ENCODE measurements at regions not wholly inside any gene's neighbourhood (a gene's known extent, or its start where the extent isn't known, plus 50 kb on each side); places are given as distances from the start of the nearest gene placed in this dataset.

DNA sequence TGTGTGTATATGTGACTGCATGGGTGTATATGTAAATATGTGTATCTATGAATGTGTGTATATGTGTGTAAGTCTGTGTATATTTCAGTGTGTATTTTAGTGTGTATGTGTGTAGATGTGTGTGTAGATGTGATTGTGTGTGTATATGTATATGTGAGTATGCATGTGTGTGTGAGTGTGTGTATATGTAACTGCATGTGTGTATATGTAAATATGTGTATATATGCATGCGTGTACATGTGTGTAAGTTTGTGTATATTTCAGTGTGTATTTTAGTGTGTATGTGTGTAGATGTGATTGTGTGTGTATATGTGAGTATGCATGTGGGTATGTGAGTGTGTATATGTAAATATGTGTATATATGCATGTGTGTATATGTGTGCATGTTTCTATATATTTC lies 169.9 kb downstream of the MN1 start:
- TF ChIP-seq, protein P1, sequence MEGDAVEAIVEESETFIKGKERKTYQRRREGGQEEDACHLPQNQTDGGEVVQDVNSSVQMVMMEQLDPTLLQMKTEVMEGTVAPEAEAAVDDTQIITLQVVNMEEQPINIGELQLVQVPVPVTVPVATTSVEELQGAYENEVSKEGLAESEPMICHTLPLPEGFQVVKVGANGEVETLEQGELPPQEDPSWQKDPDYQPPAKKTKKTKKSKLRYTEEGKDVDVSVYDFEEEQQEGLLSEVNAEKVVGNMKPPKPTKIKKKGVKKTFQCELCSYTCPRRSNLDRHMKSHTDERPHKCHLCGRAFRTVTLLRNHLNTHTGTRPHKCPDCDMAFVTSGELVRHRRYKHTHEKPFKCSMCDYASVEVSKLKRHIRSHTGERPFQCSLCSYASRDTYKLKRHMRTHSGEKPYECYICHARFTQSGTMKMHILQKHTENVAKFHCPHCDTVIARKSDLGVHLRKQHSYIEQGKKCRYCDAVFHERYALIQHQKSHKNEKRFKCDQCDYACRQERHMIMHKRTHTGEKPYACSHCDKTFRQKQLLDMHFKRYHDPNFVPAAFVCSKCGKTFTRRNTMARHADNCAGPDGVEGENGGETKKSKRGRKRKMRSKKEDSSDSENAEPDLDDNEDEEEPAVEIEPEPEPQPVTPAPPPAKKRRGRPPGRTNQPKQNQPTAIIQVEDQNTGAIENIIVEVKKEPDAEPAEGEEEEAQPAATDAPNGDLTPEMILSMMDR (IDR thresholded peaks at IDR 0.05): no peak
- H3K9me3 ChIP-seq: no peaks in the 10 kb centered on the region
- H3K27me3 ChIP-seq: no peaks in the 10 kb centered on the region
- H3K4me1 ChIP-seq: peaks cover 0 to 6% of the 10 kb centered on the region in 2 donors
- H3K4me3 ChIP-seq: no peak overlapping the region
- H3K36me3 ChIP-seq: no peaks in the 10 kb centered on the region
- H3K27ac ChIP-seq: no peak overlapping the region
- no peak for DNase-seq (ENCODE audit: low spot score)

DNA sequence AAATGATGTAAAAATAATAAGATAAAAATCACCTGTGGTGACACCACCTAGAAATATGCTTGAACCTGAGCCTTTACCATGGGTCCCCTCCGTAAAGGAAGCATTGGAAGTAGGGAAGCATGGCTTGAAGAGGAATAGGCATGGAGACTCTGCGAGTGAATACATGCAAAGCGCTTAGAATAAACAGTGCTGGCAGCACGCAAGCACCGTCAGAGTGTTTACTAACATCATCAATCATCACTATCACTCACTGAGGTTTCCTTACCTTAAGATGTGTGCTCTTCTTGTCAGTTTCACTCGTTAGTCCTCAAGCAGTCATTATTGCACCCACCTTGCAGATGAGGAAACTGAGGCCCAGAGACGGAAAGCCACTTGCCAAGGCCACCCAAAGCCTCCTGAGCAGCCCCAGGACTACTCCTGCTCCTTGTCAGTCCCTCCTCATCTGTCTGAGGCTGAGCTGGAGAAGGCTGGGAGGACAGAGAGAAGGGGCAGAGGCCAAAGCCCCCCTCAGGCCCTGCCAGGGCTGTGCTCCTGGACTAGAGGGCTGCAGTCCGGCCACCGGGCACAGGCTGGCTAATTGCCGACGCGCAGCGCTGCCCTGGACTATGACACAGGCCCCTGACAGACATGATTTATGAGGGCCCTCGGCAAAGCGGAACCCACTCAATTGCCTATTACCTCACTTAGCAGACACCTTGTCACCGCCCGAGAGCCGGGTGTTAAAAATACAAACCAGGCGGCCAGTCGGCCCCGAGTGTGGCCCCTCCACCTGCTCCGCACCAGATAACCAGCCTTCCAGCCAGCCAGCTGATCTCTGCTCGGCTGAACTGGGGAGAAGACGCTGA lies 168.9 kb downstream of the MN1 start:
- Histone ChIP-seq H3K27ac (peak overlapping the region; percentile 44 to 52), H3K9me3 (no peaks in the 10 kb centered on the region), H3K4me1 (peaks cover 0 to 11% of the 10 kb centered on the region in 2 donors), H3K36me3 (no peaks in the 10 kb centered on the region), H3K4me3 (no peak overlapping the region), H3K27me3 (no peaks in the 10 kb centered on the region)
- TF ChIP-seq, protein P1 (IDR thresholded peaks at IDR 0.05): no peak
- no peak for DNase-seq (ENCODE audit: low spot score)

DNA sequence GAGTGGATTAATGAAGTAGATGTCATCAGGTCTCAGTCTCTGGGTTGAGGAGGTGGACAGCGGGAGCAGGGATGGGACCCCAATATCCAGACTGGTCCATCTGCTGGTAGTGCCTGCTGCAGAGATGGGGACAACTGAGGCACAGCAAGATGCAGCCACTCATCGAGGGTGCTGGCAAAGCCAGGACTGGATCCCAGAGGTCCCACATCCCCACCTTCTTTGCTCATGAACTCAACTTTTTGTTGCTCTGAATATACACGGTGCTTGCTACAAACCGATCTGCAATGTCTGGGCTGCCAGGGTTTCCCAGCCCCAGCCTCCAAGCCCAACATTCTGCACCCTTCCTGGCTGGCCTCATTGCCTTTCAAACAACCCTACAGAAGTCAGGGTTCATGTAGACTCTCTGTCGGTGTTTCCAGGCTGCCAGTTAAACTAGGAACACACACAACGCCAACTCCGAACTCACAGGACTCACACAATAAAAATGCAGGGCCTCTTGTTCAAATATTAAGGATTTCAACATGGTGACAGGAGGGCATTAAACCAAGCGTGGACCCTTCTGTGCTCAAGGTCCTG lies 168.2 kb downstream of the MN1 start:
- no peak overlapping the region for H3K4me3 ChIP-seq
- no peaks in the 10 kb centered on the region for H3K27me3 ChIP-seq
- H3K27ac ChIP-seq: peak overlapping the region; percentile 44 to 52
- H3K36me3 ChIP-seq: no peaks in the 10 kb centered on the region
- H3K9me3 ChIP-seq: no peaks in the 10 kb centered on the region
- DNase-seq (ENCODE audit: low spot score): no peak
- peaks cover 0 to 17% of the 10 kb centered on the region in 2 donors for H3K4me1 ChIP-seq
- TF ChIP-seq, protein P1 (IDR thresholded peaks at IDR 0.05): no peak

DNA sequence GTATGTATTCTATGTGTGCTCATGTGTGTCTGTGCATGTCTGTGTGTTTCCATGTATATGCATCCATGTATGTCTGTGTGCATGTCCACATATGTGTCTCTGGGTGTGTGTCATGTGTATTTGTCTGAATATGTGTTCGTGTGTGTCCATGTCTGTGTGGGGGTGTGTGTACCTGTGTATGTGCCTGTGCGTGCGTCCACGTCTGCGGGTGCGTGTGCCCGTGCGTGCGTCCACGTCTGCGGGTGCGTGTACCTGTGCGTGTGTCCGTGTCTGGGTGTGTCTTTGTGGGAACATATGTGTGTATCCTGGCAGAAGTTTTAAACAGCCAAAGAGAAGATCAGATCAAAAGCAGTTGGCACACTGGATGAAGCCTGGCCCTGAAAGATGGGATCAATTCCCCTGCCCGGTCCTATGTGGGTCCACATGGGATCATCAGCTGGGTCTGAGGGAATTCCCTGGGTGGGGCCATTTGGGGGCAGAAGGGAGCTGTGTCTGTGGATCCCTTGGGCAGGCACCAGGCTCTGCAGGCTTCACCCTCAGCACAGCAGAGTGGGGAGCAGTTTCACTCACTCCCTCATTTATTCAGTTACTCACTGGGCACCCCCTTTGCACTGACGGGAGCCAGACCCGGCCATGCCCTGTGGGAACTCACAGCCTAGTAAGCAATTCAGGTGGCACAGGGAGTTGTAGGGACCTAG lies 167.4 kb downstream of the MN1 start:
- Histone ChIP-seq H3K4me3 (no peak overlapping the region), H3K27me3 (no peaks in the 10 kb centered on the region), H3K36me3 (no peaks in the 10 kb centered on the region), H3K27ac (peak overlapping the region in 1 of 2 donors; percentile 52), H3K4me1 (peaks cover 0 to 25% of the 10 kb centered on the region in 2 donors), H3K9me3 (no peaks in the 10 kb centered on the region)
- TF ChIP-seq, protein P1 (IDR thresholded peaks at IDR 0.05): no peak
- no peak for DNase-seq (ENCODE audit: low spot score)

DNA sequence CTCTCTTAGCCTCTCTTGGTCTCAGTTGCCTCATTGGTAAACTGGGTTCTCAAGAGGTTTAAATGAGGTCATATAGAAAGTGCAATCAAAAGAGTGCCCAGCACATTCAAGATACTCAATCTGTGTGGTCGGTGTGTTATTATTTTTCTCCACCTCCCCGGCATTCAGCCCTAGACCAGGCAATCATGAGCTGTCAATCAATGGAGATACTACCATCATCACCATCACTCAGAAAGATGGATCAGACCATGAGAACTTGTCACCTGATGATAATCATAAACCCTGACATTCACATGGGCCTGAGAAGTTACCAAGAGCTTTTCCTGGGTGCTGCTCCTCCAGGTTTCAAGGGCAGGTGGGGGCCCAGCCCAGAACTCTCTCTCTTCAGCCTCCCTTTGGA lies 166.1 kb downstream of the MN1 start:
- H3K4me3 ChIP-seq: no peak overlapping the region
- H3K27ac ChIP-seq: peak overlapping the region; percentile 87 to 89
- H3K9me3 ChIP-seq: no peaks in the 10 kb centered on the region
- H3K27me3 ChIP-seq: no peaks in the 10 kb centered on the region
- no peak for DNase-seq (ENCODE audit: low spot score)
- peaks cover 0 to 32% of the 10 kb centered on the region in 2 donors for H3K4me1 ChIP-seq
- TF ChIP-seq, protein P1 (IDR thresholded peaks at IDR 0.05): no peak
- no peaks in the 10 kb centered on the region for H3K36me3 ChIP-seq

Measured in right atrium auricular region (tissue), 2 donors.